ENCODE measurements at regions not wholly inside any gene's neighbourhood (a gene's known extent, or its start where the extent isn't known, plus 50 kb on each side); places are given as distances from the start of the nearest gene placed in this dataset.

DNA sequence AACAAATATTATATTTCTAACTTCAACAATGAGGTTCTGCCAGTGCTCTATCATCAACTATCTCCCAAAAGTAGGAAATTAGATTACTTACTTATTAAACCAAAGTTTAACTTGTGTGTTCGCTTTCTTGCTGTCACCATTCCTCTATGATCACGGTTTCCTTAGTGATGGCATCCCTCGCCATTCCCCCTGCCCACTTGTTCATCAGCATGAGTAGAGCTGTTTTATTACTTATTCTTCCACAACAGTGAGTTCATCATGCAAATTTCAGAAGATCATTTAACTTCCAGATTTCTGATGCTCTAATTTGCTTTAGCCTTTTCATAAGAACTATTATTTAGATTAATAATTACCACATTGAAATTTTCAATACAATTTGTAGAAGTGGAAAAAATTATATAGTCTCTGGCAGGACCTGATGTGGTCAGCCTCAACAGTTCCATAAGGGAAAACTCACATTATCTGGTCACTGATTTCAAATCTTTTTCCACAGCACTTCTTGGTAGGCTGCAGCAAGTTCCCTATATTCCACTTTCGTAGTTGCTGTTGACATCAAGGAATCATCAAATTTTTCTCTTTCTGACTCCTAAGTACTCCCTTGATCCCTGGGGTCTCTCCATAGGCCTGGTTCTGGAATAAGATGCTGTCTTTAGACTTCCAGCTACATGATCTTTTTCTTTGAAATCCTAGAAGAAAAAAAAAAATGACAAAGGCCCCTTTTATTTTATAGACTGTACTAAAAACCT, 174.6 kb downstream of the RASSF9 start:
- ATAC-seq, result no peak
- Mint-ChIP-seq H3K36me3 (ENCODE audit: low read depth) (no peaks in the 10 kb centered on the region), H3K4me3 (no peak overlapping the region), H3K27ac (no peak overlapping the region), H3K27me3 (no peaks in the 10 kb centered on the region), H3K9me3 (peaks cover 6% of the 10 kb centered on the region), H3K4me1 (ENCODE audit: low read depth) (no peaks in the 10 kb centered on the region)
- CTCF ChIA-PET, result no interaction called here
- intact Hi-C loops (cut with micrococcal nuclease), result no loop called here
- no peak for DNase-seq
- POLR2A ChIA-PET, result no interaction called here
- TF ChIP-seq, protein P1, sequence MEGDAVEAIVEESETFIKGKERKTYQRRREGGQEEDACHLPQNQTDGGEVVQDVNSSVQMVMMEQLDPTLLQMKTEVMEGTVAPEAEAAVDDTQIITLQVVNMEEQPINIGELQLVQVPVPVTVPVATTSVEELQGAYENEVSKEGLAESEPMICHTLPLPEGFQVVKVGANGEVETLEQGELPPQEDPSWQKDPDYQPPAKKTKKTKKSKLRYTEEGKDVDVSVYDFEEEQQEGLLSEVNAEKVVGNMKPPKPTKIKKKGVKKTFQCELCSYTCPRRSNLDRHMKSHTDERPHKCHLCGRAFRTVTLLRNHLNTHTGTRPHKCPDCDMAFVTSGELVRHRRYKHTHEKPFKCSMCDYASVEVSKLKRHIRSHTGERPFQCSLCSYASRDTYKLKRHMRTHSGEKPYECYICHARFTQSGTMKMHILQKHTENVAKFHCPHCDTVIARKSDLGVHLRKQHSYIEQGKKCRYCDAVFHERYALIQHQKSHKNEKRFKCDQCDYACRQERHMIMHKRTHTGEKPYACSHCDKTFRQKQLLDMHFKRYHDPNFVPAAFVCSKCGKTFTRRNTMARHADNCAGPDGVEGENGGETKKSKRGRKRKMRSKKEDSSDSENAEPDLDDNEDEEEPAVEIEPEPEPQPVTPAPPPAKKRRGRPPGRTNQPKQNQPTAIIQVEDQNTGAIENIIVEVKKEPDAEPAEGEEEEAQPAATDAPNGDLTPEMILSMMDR (IDR thresholded peaks at IDR 0.05), result no peak

GRCh38 chr12:85662207-85662602, 174.0 kb downstream of the RASSF9 start:
- Mint-ChIP-seq H3K4me1 (ENCODE audit: low read depth) (no peaks in the 10 kb centered on the region), H3K9me3 (peaks cover 6% of the 10 kb centered on the region), H3K27me3 (no peaks in the 10 kb centered on the region), H3K4me3 (no peak overlapping the region), H3K36me3 (ENCODE audit: low read depth) (no peaks in the 10 kb centered on the region), H3K27ac (no peak overlapping the region)
- DNase-seq, result no peak
- POLR2A ChIA-PET, result no interaction called here
- intact Hi-C loops (cut with micrococcal nuclease), result no loop called here
- CTCF ChIA-PET, result no interaction called here
- TF ChIP-seq, protein P1 (IDR thresholded peaks at IDR 0.05), result no peak
- ATAC-seq, result no peak

DNA sequence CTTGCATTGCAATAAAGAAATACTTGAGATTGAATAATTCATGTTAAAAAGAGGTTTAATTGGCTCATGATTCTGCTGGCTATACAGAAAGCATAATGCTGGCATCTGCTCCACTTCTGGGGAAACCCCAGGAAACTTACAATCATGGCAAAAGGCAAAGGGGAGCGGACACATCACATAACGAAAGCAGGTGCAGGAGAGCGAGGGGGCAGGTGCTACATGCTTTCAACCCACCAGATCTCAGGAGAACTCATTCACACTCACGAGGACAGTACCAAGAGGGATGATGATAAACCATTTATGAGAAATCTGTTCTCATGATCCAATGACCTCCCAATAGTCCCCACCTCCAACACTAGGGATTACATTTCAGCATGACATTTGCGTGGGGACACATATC, 172.6 kb downstream of the RASSF9 start:
- no peak overlapping the region for H3K27ac Mint-ChIP-seq
- TF ChIP-seq, protein P1 (IDR thresholded peaks at IDR 0.05), result no peak
- ChIA-PET CTCF (no interaction called here), POLR2A (no interaction called here)
- no peak for ATAC-seq
- no peaks in the 10 kb centered on the region for H3K36me3 Mint-ChIP-seq (ENCODE audit: low read depth)
- peaks cover 3% of the 10 kb centered on the region for H3K9me3 Mint-ChIP-seq
- intact Hi-C loops (cut with micrococcal nuclease), result no loop called here
- DNase-seq, result no peak
- H3K27me3 Mint-ChIP-seq, result no peaks in the 10 kb centered on the region
- no peaks in the 10 kb centered on the region for H3K4me1 Mint-ChIP-seq (ENCODE audit: low read depth)
- H3K4me3 Mint-ChIP-seq, result no peak overlapping the region

DNA sequence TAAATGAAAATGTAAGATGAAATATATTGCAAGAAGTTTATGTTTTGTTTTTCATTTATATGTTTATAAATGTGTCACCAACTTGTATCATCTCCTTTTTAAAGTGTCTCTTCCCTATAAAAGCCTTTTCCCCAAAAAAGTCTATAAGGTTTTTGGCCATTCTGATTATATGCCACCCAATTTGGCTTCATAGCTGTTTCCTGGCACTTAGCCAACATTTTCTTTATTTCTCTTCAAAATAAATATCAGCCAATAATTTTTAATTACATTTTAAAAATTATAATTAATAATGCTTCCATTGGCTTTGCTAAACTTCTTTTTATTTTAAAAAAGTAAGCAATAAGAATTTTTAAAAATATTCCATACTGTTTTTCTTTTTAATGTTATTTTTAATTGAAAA, 171.8 kb downstream of the RASSF9 start:
- POLR2A ChIA-PET, result no interaction called here
- ATAC-seq (no peak), DNase-seq (no peak)
- Mint-ChIP-seq H3K4me3 (no peak overlapping the region), H3K27ac (no peak overlapping the region), H3K27me3 (no peaks in the 10 kb centered on the region), H3K4me1 (ENCODE audit: low read depth) (no peaks in the 10 kb centered on the region), H3K36me3 (ENCODE audit: low read depth) (no peaks in the 10 kb centered on the region), H3K9me3 (peaks cover 1% of the 10 kb centered on the region)
- CTCF ChIA-PET, result no interaction called here
- intact Hi-C loops (cut with micrococcal nuclease), result no loop called here
- TF ChIP-seq, protein P1 (IDR thresholded peaks at IDR 0.05), result no peak

DNA sequence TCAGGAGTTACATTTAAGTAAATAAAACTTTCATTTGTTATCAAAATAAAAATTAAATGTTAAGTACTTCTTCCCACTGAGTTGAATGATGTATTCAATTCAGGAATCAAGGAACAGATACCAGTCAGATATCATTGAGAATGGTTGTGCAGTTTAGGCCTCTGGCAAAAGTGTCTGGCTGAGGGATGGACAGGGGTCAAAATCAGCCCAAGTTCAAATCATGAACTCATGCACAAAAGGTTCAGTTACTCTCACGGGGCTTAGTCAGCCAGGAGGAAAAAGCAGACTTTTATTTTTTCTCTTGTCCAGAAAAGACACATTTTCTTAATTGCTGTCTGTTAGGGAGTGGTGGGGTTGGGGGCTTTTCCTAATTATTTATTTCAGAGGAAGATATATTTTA, 166.3 kb downstream of the RASSF9 start:
- intact Hi-C loops (cut with micrococcal nuclease), result no loop called here
- no peak for ATAC-seq

More for the DNA sequence above, 166.3 kb downstream of the RASSF9 start:
- Mint-ChIP-seq H3K4me3 (no peak overlapping the region), H3K4me1 (ENCODE audit: low read depth) (no peaks in the 10 kb centered on the region), H3K27me3 (no peaks in the 10 kb centered on the region), H3K9me3 (no peaks in the 10 kb centered on the region), H3K27ac (no peak overlapping the region), H3K36me3 (ENCODE audit: low read depth) (no peaks in the 10 kb centered on the region)
- POLR2A ChIA-PET, result no interaction called here
- no peak for DNase-seq
- CTCF ChIA-PET, result no interaction called here
- TF ChIP-seq, protein P1 (IDR thresholded peaks at IDR 0.05), result no peak
